ENCODE measurements at regions not wholly inside any gene's neighbourhood (a gene's known extent, or its start where the extent isn't known, plus 50 kb on each side); places are given as distances from the start of the nearest gene placed in this dataset.
"Not testable (repeated sequence)": the region's sequence is repeated elsewhere in the genome, so short reads cannot be mapped to it uniquely, and the experiment has no call there.

- no peak overlapping the region for H3K27ac Mint-ChIP-seq
- H3K36me3 Mint-ChIP-seq, result no peaks in the 10 kb centered on the region
- no peaks in the 10 kb centered on the region for H3K27me3 Mint-ChIP-seq
- ATAC-seq (ENCODE audit: low read depth in 2 of 2) (no peak), DNase-seq (no peak)
- H3K9me3 Mint-ChIP-seq, result peaks cover 0 to 6% (median 0%) of the 10 kb centered on the region in 7 donors
- H3K4me1 Mint-ChIP-seq, result no peaks in the 10 kb centered on the region
- H3K4me3 Mint-ChIP-seq, result no peak overlapping the region
Measured at GRCh38 chr4:127448986-127449385, 183.8 kb upstream of the INTU start.

DNA sequence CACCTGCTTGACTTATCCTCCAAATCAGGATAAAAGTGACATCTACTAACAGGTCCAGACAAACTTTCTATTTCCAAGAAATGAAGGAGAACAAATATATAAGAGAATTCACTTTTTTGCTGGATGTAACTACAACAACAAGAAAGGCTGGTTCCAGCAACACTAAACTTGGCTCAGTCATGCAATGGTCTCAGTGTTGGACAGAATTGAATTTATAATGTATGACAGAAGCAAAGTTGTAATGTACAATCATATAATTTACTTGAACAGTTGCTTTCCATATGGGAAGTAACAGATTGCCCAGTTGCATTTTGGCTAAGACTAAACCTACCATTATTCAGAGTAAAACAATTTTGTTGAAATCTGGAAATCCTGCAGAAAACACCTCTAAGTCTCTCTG is 183.3 kb upstream of the INTU start:
- Mint-ChIP-seq H3K9me3 (peaks cover 0 to 6% (median 0%) of the 10 kb centered on the region in 7 donors), H3K27me3 (no peaks in the 10 kb centered on the region), H3K4me1 (no peaks in the 10 kb centered on the region), H3K4me3 (no peak overlapping the region), H3K27ac (no peak overlapping the region), H3K36me3 (no peaks in the 10 kb centered on the region)
- ATAC-seq (ENCODE audit: low read depth in 2 of 2) (no peak), DNase-seq (no peak)

DNA sequence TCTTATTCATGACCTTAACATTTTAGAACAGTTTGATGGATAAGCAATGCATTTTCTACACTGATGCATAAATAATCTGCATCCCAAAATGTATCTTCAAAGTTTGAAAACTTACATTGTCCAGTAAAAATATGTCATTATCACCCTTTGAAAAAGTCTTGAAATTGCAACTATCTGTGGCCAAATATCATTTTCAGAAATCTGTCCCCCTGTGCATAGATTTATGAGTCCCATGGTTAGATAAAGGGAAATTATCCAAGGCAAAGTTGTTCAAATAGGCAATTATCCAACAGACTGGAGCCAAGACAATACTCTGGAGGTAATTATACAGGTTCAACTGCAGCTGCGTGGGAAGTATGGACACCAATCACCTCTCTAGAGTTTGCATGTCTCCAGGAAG is 182.5 kb upstream of the INTU start:
- DNase-seq (no peak), ATAC-seq (ENCODE audit: low read depth in 2 of 2) (no peak)
- H3K4me1 Mint-ChIP-seq, result no peaks in the 10 kb centered on the region
- no peaks in the 10 kb centered on the region for H3K36me3 Mint-ChIP-seq
- no peak overlapping the region for H3K4me3 Mint-ChIP-seq
- H3K27ac Mint-ChIP-seq, result no peak overlapping the region
- no peaks in the 10 kb centered on the region for H3K27me3 Mint-ChIP-seq
- peaks cover 0 to 6% (median 0%) of the 10 kb centered on the region in 7 donors for H3K9me3 Mint-ChIP-seq

GRCh38 chr4:127463883-127464282 is 168.9 kb upstream of the INTU start:
- Mint-ChIP-seq H3K4me1 (no peaks in the 10 kb centered on the region), H3K9me3 (peaks cover 7 to 19% (median 11%) of the 10 kb centered on the region in 7 donors), H3K36me3 (no peaks in the 10 kb centered on the region), H3K4me3 (no peak overlapping the region), H3K27ac (no peak overlapping the region), H3K27me3 (peaks cover 0 to 4% (median 0%) of the 10 kb centered on the region in 3 donors)
- DNase-seq (no peak), ATAC-seq (ENCODE audit: low read depth in 2 of 2) (no peak)

DNA sequence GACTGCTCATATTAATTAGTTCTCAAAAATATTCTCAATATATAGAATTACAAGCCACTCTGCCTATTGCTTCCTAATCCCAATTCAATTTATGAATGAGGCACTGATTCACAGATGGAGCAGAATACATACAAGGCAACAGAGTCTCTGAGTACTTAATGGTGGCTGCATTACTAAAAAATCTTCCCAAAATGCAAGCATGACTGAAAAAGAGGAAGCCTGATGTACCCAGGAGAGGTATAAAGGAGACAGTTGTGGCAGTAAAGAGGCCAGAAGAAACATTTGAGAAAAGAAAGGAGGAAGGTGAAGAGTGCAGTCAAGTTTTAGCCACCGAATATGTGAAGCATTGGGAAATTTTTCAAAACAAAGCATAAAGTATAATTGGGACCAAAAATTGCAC is 163.2 kb upstream of the INTU start:
- DNase-seq, result no peak
- no peak overlapping the region for H3K4me3 Mint-ChIP-seq
- H3K36me3 Mint-ChIP-seq, result no peaks in the 10 kb centered on the region
- ATAC-seq (ENCODE audit: low read depth in 2 of 2), result no peak
- no peak overlapping the region for H3K27ac Mint-ChIP-seq
- peaks cover 0 to 8% (median 0%) of the 10 kb centered on the region in 7 donors for H3K9me3 Mint-ChIP-seq
- H3K4me1 Mint-ChIP-seq, result no peaks in the 10 kb centered on the region
- H3K27me3 Mint-ChIP-seq, result peaks cover 0 to 4% (median 0%) of the 10 kb centered on the region in 3 donors

DNA sequence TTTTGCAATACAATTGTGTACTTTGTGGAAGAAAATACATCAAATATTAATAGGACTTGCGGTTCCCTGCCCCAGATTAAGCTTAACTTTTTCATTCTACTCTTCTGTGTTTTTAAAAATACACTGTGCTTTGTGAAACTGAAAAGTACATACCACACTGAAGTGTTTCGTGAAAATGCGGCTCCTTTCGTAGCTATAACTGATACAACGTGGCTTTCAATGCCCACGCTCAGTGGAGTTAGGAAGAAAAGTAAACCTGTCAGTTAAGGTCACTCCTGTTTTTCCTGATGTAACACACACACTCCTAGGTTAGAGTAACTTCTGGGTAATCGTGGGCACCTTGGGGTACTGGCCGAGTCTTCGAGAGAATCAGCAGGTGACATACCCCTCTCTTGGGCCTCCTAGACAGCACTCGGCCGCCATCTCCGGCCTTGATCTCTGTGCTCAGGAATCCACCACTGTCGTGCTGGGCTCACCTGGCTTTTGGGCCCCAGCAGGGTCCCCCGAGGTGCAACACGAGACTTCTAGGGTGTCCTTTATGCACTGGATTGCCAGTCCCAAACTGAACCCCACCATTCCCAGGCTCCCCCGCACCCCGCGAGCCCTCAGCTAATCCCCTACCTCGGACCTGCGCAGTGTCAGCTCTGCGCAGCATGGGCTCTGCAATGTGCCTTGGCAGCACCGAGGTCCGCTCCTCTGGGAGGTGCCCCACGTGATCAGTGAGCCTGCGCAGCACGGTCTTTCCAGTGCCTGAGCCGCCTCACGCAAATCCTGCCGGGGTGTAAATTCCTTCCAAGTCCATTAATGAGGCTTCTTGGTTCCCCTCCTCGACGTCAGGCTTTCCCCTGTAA is 162.6 kb upstream of the INTU start:
- no peak for ATAC-seq (ENCODE audit: low read depth in 2 of 2)
- H3K27me3 Mint-ChIP-seq, result peaks cover 0 to 4% (median 0%) of the 10 kb centered on the region in 3 donors
- H3K27ac Mint-ChIP-seq, result peak overlapping the region in 1 of 6 donors; percentile 28
- no peak overlapping the region for H3K4me3 Mint-ChIP-seq
- no peaks in the 10 kb centered on the region for H3K36me3 Mint-ChIP-seq
- peaks cover 0 to 8% (median 0%) of the 10 kb centered on the region in 7 donors for H3K9me3 Mint-ChIP-seq
- no peak for DNase-seq
- H3K4me1 Mint-ChIP-seq, result no peaks in the 10 kb centered on the region

- H3K4me3 Mint-ChIP-seq; ATAC-seq (ENCODE audit: low read depth in 2 of 2); H3K27ac Mint-ChIP-seq; H3K27me3 Mint-ChIP-seq; H3K4me1 Mint-ChIP-seq; H3K9me3 Mint-ChIP-seq; H3K36me3 Mint-ChIP-seq; DNase-seq: not testable (repeated sequence)
Measured at GRCh38 chr4:127478271-127478670, 154.5 kb upstream of the INTU start.

DNA sequence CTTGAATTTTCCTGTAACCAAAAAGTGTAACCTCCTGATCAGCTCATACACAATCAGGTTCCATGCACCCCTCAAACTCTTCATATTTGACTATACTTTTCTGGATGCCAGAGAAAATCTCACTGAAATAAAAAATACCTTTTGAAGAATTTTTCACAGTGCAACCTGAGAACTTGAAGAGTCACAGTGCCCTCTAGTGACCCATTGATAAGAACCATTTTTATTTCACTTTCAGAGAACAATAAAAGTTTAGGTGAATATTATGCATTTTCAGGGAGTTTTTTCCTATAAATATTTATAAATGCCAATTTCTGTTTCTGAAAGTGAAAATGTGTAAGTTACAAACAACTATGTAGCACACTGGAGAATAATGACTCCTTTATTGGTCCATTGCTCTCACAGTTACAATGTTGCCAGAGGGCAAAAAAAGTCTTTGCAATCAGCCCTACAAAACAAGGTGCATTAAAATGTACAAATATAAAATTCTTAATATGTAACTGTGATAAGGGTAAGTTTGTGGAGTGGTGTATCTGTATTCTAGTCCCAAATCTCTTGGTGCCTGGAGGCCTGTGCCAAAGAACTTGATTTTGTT is 153.6 kb upstream of the INTU start:
- Mint-ChIP-seq H3K9me3 (peaks cover 0 to 3% (median 0%) of the 10 kb centered on the region in 7 donors), H3K27me3 (no peaks in the 10 kb centered on the region), H3K4me1 (no peaks in the 10 kb centered on the region), H3K4me3 (no peak overlapping the region), H3K36me3 (no peaks in the 10 kb centered on the region), H3K27ac (no peak overlapping the region)
- no peak for ATAC-seq (ENCODE audit: low read depth in 2 of 2)
- DNase-seq, result no peak

GRCh38 chr4:127482049-127482448 is 150.7 kb upstream of the INTU start:
- no peak overlapping the region for H3K27ac Mint-ChIP-seq
- no peaks in the 10 kb centered on the region for H3K9me3 Mint-ChIP-seq
- no peaks in the 10 kb centered on the region for H3K36me3 Mint-ChIP-seq
- no peak for ATAC-seq (ENCODE audit: low read depth in 2 of 2)
- H3K4me1 Mint-ChIP-seq, result no peaks in the 10 kb centered on the region
- no peaks in the 10 kb centered on the region for H3K27me3 Mint-ChIP-seq
- no peak for DNase-seq
- H3K4me3 Mint-ChIP-seq, result no peak overlapping the region

GRCh38 chr4:127484117-127484516 is 148.6 kb upstream of the INTU start:
- no peaks in the 10 kb centered on the region for H3K9me3 Mint-ChIP-seq
- ATAC-seq (ENCODE audit: low read depth in 2 of 2) (no peak), DNase-seq (no peak)
- no peak overlapping the region for H3K4me3 Mint-ChIP-seq
- no peaks in the 10 kb centered on the region for H3K4me1 Mint-ChIP-seq
- no peaks in the 10 kb centered on the region for H3K27me3 Mint-ChIP-seq
- H3K36me3 Mint-ChIP-seq, result no peaks in the 10 kb centered on the region
- no peak overlapping the region for H3K27ac Mint-ChIP-seq

DNA sequence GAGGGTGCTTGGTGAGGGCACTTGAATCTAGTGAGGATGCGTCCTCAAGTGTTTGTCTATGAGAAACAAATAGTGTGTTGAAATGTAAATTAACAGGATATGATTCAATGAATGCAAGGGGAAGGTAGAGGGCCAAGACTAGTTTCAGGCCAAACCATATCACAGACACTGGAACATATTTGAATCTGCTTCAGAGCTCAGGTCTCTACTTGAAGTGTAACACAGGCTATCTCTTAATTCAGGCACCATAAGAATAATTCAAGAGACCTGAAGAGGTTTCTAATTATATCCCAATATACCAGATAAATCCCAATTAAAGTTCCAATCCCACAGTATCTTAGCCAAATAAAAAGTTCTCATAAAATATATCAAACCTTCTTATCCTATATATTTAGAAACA is 146.5 kb upstream of the INTU start:
- Mint-ChIP-seq H3K9me3 (peaks cover 0 to 4% (median 0%) of the 10 kb centered on the region in 7 donors), H3K36me3 (no peaks in the 10 kb centered on the region), H3K27ac (no peak overlapping the region), H3K4me3 (no peak overlapping the region), H3K27me3 (no peaks in the 10 kb centered on the region), H3K4me1 (no peaks in the 10 kb centered on the region)
- ATAC-seq (ENCODE audit: low read depth in 2 of 2), result no peak
- no peak for DNase-seq

DNA sequence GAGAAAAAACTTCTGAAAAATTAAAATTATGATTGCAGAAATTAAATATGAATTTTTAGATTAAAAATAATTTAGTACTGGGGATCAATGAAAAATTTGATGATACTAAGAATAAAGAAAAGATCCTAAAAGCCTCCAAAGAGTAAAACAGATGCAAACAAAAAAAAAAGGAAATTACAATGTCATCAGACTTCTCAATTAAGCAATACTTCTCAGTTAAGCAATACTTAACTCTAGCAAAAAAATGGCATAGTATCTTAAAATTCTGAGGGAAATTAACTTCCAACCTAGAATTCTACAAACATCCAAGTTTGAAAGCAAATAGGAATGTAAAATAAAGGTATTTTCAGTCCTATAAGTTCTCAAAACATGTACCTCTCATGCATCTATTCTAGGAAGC is 141.2 kb upstream of the INTU start:
- DNase-seq (no peak), ATAC-seq (ENCODE audit: low read depth in 2 of 2) (no peak)
- Mint-ChIP-seq H3K27ac (no peak overlapping the region), H3K27me3 (no peaks in the 10 kb centered on the region), H3K4me3 (no peak overlapping the region), H3K4me1 (no peaks in the 10 kb centered on the region), H3K9me3 (peaks cover 0 to 6% (median 0%) of the 10 kb centered on the region in 7 donors), H3K36me3 (no peaks in the 10 kb centered on the region)

GRCh38 chr4:127496875-127497274 is 135.9 kb upstream of the INTU start:
- H3K9me3 Mint-ChIP-seq, result peaks cover 2 to 17% (median 3%) of the 10 kb centered on the region in 7 donors
- not testable (repeated sequence) for DNase-seq; ATAC-seq (ENCODE audit: low read depth in 2 of 2); H3K27ac Mint-ChIP-seq; H3K27me3 Mint-ChIP-seq; H3K36me3 Mint-ChIP-seq; H3K4me1 Mint-ChIP-seq; H3K4me3 Mint-ChIP-seq

GRCh38 chr4:127498366-127498765 is 134.4 kb upstream of the INTU start:
- DNase-seq, result no peak
- Mint-ChIP-seq H3K36me3 (no peaks in the 10 kb centered on the region), H3K27ac (no peak overlapping the region), H3K4me1 (no peaks in the 10 kb centered on the region), H3K27me3 (no peaks in the 10 kb centered on the region), H3K4me3 (no peak overlapping the region), H3K9me3 (peaks cover 2 to 17% (median 3%) of the 10 kb centered on the region in 7 donors)
- ATAC-seq (ENCODE audit: low read depth in 2 of 2), result no peak
